HG03066 (cell line): ENCODE measurements at regions not wholly inside any gene's neighbourhood (a gene's known extent, or its start where the extent isn't known, plus 50 kb on each side); places are given as distances from the start of the nearest gene placed in this dataset.
"Not testable (repeated sequence)": the region's sequence is repeated elsewhere in the genome, so short reads cannot be mapped to it uniquely, and the experiment has no call there.

Experiments
- ATAC-seq: cut with Tn5 transposase; IDR thresholded peaks from one replicate; pipeline ENCODE4 v1.9.1; 2021; ENCODE audit warnings: low read depth; ENCODE audit not compliant: unreplicated experiment

GRCh38 chr2:225270053-225270452 is 129.5 kb upstream of the NYAP2 start:
- ATAC-seq: no peak

DNA sequence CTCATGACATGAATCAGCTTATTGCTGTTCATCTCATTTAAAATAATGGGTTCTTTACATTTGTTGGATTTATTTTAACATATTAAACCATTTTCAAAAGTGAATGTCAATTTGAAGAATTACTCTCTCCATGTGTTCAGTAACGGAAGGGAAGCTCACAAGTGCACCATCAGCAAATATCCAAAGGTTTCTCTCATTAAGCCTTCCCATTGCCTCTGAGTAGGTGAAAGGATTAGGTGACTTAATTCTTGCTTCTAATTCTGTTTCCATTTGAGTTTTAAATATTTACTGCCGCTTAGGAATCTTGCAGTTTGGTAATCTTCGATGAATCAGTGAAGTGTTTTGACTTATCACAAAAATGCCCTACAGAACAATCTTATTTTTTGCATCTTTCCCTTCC is 145.1 kb upstream of the NYAP2 start:
- ATAC-seq: no peak

- ATAC-seq: no peak
Measured at GRCh38 chr2:225244933-225245332, 154.6 kb upstream of the NYAP2 start.

DNA sequence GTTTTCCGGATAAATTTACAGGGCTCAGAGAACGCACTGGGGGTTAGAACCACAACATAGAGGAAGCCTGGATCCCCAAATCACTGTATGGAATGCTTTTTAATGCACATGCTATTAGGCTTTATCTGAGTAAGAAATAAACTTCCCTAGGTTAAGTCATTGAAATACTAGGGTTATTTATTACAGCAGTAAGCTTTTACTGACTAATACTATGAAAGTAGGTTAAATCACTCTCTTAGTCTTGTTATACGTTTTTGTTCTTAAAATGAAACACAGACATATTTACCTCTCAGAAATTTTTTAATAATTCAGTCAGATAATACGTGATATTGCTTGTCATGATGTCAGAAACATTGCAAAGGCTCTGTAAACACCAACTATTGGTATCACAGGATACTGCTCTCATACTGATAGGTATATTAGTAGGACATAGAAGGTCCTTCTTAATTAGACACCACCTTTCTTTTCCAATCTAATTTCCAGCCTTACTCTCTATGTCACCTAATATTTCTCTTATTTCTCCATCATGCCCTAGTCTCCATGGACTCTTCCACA is 162.7 kb upstream of the NYAP2 start:
- no peak for ATAC-seq

GRCh38 chr2:225233234-225233633 is 166.3 kb upstream of the NYAP2 start:
- no peak for ATAC-seq

GRCh38 chr2:225231900-225232299 is 167.6 kb upstream of the NYAP2 start:
- no peak for ATAC-seq

GRCh38 chr2:225229346-225229745 is 170.2 kb upstream of the NYAP2 start:
- ATAC-seq: not testable (repeated sequence)

DNA sequence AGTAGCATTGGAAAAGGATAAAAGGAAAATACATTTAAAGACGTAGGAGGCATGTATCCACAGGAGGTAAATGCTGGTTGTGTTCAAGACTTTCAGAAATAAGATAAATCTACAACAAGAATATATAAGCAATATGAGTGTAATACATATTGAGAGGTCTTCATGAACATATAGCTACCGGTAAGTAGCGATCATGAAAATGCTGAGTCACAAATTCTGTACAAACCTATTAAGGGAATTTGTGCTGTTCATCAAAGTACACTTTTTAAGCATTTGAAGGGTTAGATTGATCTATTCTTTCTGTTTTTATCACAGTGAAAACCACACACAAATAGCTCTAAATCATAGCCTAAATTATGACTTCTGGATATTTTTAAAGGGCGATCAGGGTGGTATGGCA is 173.1 kb upstream of the NYAP2 start:
- no peak for ATAC-seq

- ATAC-seq: no peak
Measured at GRCh38 chr2:225223301-225223700, 176.2 kb upstream of the NYAP2 start.

DNA sequence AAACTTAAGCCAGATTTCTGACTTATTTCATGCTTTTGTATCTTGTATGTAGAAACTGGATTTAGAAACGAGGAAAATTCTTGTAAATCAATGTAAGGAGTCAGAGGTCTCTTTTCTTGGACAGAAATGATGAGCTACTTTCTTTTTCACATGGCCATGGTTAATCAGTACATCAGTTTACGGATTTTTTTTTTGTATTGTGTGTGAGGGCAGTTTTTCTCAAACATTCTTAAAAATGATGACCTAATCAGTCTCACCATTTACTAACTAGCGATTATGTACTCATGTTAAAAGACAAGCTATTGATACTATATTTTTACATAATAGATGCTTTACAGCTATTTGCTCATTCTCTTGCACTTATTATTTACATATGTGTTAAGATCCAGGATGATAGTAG is 165.2 kb upstream of the DOCK10 start:
- ATAC-seq: no peak

DNA sequence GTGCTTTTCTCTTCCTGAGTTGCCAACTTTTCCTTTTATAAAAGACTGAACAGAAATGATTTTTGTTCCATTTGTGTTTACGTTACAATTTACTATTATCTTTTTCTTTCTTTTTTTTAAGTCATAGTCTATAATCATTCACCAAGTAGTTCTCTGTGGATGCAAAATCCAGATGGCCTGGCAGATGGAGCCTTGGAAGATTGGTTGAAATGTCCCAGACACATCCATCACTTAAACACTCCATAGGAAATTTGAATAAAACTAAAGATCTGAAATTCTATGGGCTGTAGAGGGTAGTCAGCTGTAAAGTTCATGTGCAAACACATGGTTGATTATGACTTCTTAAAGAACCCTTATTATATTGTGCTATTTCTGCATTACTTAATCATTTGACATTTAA is 164.8 kb upstream of the DOCK10 start:
- no peak for ATAC-seq

- ATAC-seq: no peak
Measured at GRCh38 chr2:225196579-225196978, 154.3 kb upstream of the DOCK10 start.

DNA sequence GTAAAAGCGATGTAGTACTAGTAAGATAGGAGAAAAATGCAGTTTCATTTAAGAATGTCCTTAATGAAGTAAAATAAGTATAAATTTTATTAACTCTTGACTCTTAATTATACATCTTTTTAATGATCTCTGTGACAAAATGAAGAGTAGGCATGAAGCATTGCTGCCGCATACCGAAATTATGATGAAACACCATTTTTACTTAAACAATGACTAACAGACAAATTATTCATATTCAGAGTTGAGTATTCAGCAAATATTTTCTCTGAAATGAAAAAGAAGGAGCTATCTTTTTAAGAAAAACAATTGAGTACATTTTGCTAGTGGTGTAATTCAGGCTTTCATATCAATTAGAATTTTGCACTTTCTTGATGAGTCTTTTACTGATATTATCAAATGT is 150.6 kb upstream of the DOCK10 start:
- ATAC-seq: no peak

- no peak for ATAC-seq
Measured at GRCh38 chr2:225190987-225191386, 148.7 kb upstream of the DOCK10 start.

DNA sequence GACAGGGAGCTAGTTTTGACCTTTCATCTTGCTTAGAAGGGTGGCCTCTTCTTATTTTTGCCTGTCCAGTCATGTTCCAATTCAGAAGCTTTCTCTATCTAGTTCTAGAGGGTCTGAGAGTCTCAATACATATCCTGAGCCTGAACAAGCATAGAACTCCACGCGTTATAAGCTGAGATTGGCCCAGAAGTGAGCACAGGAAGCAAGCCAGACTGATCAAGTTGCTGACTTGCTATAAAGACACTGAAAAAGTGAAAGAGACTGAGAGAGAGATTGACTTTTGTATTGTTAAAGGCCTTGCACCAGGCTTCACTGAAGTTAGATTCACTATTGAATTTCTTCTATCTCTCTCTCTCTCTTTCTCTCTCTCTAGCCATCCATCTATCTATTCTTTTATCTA is 142.7 kb upstream of the DOCK10 start:
- ATAC-seq: no peak

DNA sequence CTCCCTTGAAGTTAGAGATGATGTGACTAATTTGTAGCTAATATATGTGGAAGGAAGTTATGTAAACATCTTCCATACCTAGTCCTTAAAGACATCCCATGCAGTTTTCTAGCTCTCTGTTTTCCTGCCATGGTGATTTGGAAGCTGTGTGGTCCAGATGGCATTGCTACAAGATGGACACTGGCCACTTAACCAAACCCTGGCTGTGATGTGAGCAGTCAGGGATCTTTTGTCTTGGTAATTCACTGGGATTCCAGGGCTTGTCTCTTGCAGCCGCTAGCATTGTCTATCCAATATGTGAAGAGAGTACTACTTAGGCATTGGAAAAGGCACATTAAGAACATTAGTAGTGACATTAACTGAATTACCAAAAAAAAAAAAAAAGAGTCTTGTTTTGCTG is 139.9 kb upstream of the DOCK10 start:
- no peak for ATAC-seq

DNA sequence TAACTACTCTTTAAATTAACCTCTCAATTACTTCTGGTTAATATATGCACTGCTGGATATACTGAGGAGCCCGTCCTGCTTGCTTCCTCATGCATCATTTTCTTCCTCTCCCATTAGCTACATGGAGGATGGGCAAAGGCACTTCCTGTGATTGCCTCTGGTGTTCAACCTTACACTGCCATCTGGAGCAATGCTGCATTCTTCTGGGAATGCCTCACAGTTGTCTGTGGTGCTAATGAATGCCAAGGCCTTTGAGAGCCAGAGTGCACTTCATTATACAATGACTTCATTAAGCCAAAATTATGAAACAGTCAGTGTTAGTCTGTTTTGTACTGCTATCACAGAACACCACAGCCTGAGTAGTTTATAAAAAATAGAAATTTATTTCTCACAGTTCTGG is 134.8 kb upstream of the DOCK10 start:
- ATAC-seq: no peak

- no peak for ATAC-seq
Measured at GRCh38 chr2:225173909-225174308, 131.6 kb upstream of the DOCK10 start.

DNA sequence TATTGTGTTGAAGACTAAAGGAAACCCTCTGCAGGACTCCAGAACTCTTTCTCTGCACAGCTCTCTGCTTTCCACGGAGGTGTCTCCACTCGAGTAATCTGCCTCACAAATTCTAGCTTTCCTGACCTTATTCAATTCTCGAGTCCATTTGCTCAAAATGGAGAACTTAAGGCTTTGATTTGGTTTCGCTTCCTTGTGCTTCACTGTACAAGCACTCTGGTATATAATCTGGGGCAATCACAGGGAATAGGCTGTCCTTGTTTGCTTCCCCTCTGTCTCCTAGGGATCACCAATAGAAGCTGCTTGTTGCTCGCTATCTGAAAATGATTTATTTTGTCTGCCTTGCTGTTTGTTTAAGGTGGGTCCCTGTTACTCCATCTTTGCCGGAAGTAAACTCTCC is 129.1 kb upstream of the DOCK10 start:
- ATAC-seq: no peak

GRCh38 chr2:225170162-225170561 is 127.9 kb upstream of the DOCK10 start:
- no peak for ATAC-seq

DNA sequence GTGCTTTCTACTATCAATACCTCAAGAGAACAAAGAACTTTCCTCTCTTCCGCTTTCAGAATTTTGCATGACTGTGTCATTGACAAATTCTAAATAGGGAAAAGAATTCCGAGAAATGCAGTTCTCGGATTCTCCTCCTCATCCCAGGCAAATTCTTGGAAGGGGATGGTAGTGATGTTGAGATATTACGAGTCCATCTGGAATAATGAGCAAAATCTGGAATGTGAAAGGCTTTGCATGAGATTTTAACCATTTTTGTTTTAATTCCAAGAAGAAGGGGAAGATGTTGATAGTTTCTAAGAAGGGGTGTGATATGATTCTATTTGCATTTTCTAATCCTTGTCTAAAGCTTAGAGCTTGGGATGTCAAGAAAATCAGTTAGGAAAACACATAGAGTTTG is 127.1 kb upstream of the DOCK10 start:
- ATAC-seq: no peak

- no peak for ATAC-seq
Measured at GRCh38 chr2:225165052-225165451, 122.8 kb upstream of the DOCK10 start.

DNA sequence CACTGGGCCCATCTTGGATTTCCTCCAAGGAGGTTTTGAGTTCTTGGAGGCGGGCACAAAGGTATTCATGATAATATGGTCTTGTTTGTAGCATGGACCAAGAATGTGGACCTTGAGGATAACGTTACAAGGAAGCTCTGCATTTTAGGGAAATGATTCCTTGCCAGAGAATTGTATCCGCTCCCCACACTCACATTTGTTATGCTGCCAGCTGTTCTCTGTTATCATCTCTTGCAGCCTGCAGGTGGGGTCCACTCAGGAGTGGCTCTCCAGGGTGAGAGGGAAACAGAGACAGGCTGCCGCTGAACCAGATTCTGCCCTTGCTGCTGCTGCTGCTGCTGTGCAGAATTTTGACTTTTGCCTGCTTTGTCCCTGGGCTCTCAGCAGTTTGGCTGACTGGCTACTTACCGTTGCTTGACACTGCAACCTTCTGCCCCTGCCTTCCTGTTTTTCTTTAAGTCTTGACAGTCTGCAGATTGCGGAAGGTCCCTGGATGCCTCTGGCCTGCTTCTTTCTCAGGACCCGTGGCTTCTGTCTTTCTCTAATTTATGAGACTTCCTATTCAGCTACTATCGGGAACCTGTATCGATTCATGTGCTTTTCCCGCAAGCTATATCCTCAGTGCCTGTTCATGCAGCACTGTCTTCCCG is 122.3 kb upstream of the DOCK10 start:
- no peak for ATAC-seq
